Loucy (cell line): ENCODE measurements at regions not wholly inside any gene's neighbourhood (a gene's known extent, or its start where the extent isn't known, plus 50 kb on each side); places are given as distances from the start of the nearest gene placed in this dataset.

ENCODE experiments used
- CTCF ChIP-seq: fragments of 200-600 bp; sonication (generic); conservative IDR thresholded peaks from 2 replicates; pipeline ENCODE4 v1.5.1; 2014; ENCODE audit warnings: mild to moderate bottlenecking, antibody characterized with exemption, low read length
- EZH2phosphoT487 ChIP-seq: fragments of 200-600 bp; IDR thresholded peaks from 2 replicates; pipeline ENCODE4 v1.6.1; 2018; ENCODE audit warnings: antibody characterized with exemption, mild to moderate bottlenecking, moderate library complexity, borderline replicate concordance

GRCh38 chr16:6170022-6170421 lies 1072.4 kb upstream of the EEF2KMT start:
- TF ChIP-seq CTCF (no peak), EZH2phosphoT487 (no peak)
